ENCODE measurements at regions not wholly inside any gene's neighbourhood (a gene's known extent, or its start where the extent isn't known, plus 50 kb on each side); places are given as distances from the start of the nearest gene placed in this dataset.

DNA sequence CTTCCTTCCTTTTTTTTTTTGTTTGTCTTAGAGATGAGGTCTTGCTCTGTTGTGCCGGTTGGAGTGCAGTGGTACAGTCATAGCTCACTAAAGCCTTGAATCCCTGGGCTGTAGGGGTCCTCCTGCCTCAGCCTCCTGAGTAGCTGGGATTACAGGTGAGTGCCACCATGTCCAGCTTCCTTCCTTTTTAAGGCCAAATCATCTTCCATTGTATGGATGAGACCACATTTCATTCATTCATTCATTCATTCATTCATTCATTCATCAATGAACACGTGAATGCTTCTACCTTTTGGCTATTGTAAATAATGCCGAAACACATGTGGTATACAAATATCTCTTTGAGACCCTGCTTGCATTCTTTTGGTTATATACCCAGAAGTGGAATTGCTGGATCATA lies 60.0 kb upstream of the BAIAP2L1 start:
- Histone ChIP-seq H3K4me1 (ENCODE audit: control insufficient read depth, extremely low read depth, insufficient read depth, low read length) (no peaks in the 10 kb centered on the region), H3K79me2 (ENCODE audit: control insufficient read depth, insufficient read depth, low read length) (no peaks in the 10 kb centered on the region), H2AFZ (ENCODE audit: low read length) (no peak overlapping the region), H3K4me2 (ENCODE audit: extremely low read depth, insufficient read depth, low read length) (no peak overlapping the region), H3K9me3 (ENCODE audit: control insufficient read depth, insufficient read depth, low read depth, low read length) (no peaks in the 10 kb centered on the region), H3K27ac (ENCODE audit: insufficient read depth, low read length) (no peak overlapping the region), H4K20me1 (ENCODE audit: control insufficient read depth, extremely low read depth, insufficient read depth, low read length) (no peaks in the 10 kb centered on the region), H3K4me3 (replicated peaks in 1 of 4; ENCODE audit: control extremely low read depth in 1 of 4, insufficient read depth in 1 of 4, low read depth in 3 of 4, low read length in 4 of 4) (no peak overlapping the region), H3K36me3 (ENCODE audit: control insufficient read depth, insufficient read depth, low read length) (no peaks in the 10 kb centered on the region), H3K9ac (ENCODE audit: insufficient read depth, low read length) (no peak overlapping the region), H3K27me3 (ENCODE audit: control insufficient read depth, insufficient read depth, low read length) (no peaks in the 10 kb centered on the region)
- TF ChIP-seq, protein P1, sequence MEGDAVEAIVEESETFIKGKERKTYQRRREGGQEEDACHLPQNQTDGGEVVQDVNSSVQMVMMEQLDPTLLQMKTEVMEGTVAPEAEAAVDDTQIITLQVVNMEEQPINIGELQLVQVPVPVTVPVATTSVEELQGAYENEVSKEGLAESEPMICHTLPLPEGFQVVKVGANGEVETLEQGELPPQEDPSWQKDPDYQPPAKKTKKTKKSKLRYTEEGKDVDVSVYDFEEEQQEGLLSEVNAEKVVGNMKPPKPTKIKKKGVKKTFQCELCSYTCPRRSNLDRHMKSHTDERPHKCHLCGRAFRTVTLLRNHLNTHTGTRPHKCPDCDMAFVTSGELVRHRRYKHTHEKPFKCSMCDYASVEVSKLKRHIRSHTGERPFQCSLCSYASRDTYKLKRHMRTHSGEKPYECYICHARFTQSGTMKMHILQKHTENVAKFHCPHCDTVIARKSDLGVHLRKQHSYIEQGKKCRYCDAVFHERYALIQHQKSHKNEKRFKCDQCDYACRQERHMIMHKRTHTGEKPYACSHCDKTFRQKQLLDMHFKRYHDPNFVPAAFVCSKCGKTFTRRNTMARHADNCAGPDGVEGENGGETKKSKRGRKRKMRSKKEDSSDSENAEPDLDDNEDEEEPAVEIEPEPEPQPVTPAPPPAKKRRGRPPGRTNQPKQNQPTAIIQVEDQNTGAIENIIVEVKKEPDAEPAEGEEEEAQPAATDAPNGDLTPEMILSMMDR (conservative IDR thresholded peaks at IDR 0.05 in 1 of 2, IDR thresholded peaks at IDR 0.05 in 1 of 2; ENCODE audit: low read depth in 1 of 2, low read length in 2 of 2): no peak
- TF ChIP-seq EZH2 (IDR thresholded peaks at IDR 0.05; ENCODE audit: low read length, missing control alignments): no peak
- no peak for DNase-seq (ENCODE audit: low read depth in 2 of 2)

DNA sequence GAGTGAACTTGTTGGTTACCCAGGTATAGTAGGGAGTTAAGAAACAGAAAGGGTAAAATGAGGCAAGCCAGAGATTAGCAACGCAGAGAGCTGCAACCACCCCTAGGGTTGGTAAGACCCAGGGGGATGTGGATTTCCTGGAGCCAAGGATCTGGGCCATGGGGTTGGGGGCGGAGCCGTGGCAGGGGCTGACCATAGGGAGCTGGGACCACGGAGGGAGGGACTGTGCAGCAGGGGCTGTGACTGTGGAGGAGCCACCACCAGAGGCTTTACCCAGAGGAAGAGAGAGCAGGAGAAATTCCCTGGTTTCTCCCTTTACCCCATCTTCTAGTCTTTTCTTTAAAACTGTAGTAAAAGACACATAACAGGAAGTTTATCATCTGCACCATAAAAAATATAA lies 58.6 kb upstream of the BAIAP2L1 start:
- Histone ChIP-seq H3K9me3 (ENCODE audit: control insufficient read depth, insufficient read depth, low read depth, low read length) (no peaks in the 10 kb centered on the region), H3K4me3 (replicated peaks in 1 of 4; ENCODE audit: control extremely low read depth in 1 of 4, insufficient read depth in 1 of 4, low read depth in 3 of 4, low read length in 4 of 4) (no peak overlapping the region), H2AFZ (ENCODE audit: low read length) (no peak overlapping the region), H3K27me3 (ENCODE audit: control insufficient read depth, insufficient read depth, low read length) (no peaks in the 10 kb centered on the region), H3K4me1 (ENCODE audit: control insufficient read depth, extremely low read depth, insufficient read depth, low read length) (no peaks in the 10 kb centered on the region), H3K9ac (ENCODE audit: insufficient read depth, low read length) (no peak overlapping the region), H3K79me2 (ENCODE audit: control insufficient read depth, insufficient read depth, low read length) (no peaks in the 10 kb centered on the region), H3K4me2 (ENCODE audit: extremely low read depth, insufficient read depth, low read length) (no peak overlapping the region), H3K36me3 (ENCODE audit: control insufficient read depth, insufficient read depth, low read length) (no peaks in the 10 kb centered on the region), H3K27ac (ENCODE audit: insufficient read depth, low read length) (no peak overlapping the region), H4K20me1 (ENCODE audit: control insufficient read depth, extremely low read depth, insufficient read depth, low read length) (no peaks in the 10 kb centered on the region)
- no peak for DNase-seq (ENCODE audit: low read depth in 2 of 2)
- TF ChIP-seq EZH2 (IDR thresholded peaks at IDR 0.05; ENCODE audit: low read length, missing control alignments): no peak
- TF ChIP-seq, protein P1 (conservative IDR thresholded peaks at IDR 0.05 in 1 of 2, IDR thresholded peaks at IDR 0.05 in 1 of 2; ENCODE audit: low read depth in 1 of 2, low read length in 2 of 2): no peak

DNA sequence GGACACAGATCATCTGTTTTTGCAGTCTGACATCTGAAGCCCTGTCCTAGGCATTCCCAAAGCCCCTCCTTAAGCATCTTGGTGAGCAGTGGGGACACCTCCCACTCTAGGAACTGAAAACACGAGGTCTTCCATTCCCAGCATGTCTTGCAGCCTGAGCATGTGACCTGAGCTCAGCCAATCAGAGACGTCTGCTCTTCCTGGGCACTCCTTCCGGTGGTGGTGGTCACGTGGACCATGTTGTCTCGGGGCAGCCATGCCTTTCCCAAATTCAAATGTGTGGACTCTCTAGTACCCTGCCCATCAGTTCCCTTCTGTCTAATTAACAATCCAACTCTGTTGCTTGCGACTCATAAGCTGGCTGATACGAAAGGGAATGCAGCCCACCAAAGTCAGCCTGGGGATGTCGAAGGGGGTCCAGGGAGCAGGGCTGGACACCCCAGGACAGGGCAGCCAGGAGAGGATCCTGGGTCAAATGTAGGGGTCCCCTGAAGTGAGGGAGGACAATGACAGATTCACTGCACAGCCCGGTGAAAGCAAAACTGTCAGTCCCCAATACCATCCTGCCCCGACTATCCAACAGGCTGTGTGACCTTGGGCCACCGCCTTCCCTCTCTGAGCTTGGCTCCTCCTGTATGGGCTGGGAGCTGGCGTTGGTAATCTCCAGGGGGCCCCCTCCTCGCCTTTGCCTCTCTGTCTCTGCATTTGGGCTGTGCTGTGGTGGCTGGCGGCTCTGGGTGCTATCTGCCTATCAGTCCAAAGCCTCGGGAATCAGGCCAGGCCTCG lies 57.4 kb upstream of the BAIAP2L1 start:
- H3K4me3 ChIP-seq (replicated peaks in 1 of 4; ENCODE audit: control extremely low read depth in 1 of 4, insufficient read depth in 1 of 4, low read depth in 3 of 4, low read length in 4 of 4): no peak overlapping the region
- no peaks in the 10 kb centered on the region for H3K79me2 ChIP-seq (ENCODE audit: control insufficient read depth, insufficient read depth, low read length)
- no peaks in the 10 kb centered on the region for H3K9me3 ChIP-seq (ENCODE audit: control insufficient read depth, insufficient read depth, low read depth, low read length)
- TF ChIP-seq EZH2 (IDR thresholded peaks at IDR 0.05; ENCODE audit: low read length, missing control alignments): no peak
- TF ChIP-seq, protein P1 (conservative IDR thresholded peaks at IDR 0.05 in 1 of 2, IDR thresholded peaks at IDR 0.05 in 1 of 2; ENCODE audit: low read depth in 1 of 2, low read length in 2 of 2): no peak
- no peak overlapping the region for H3K4me2 ChIP-seq (ENCODE audit: extremely low read depth, insufficient read depth, low read length)
- no peak overlapping the region for H3K27ac ChIP-seq (ENCODE audit: insufficient read depth, low read length)
- no peaks in the 10 kb centered on the region for H4K20me1 ChIP-seq (ENCODE audit: control insufficient read depth, extremely low read depth, insufficient read depth, low read length)
- H2AFZ ChIP-seq (ENCODE audit: low read length): no peak overlapping the region
- no peaks in the 10 kb centered on the region for H3K36me3 ChIP-seq (ENCODE audit: control insufficient read depth, insufficient read depth, low read length)
- DNase-seq (ENCODE audit: low read depth in 2 of 2): no peak
- H3K9ac ChIP-seq (ENCODE audit: insufficient read depth, low read length): no peak overlapping the region
- no peaks in the 10 kb centered on the region for H3K27me3 ChIP-seq (ENCODE audit: control insufficient read depth, insufficient read depth, low read length)
- H3K4me1 ChIP-seq (ENCODE audit: control insufficient read depth, extremely low read depth, insufficient read depth, low read length): no peaks in the 10 kb centered on the region

Measured in fibroblast of lung (primary cell).